HG02973 (cell line): ENCODE measurements at regions not wholly inside any gene's neighbourhood (a gene's known extent, or its start where the extent isn't known, plus 50 kb on each side); places are given as distances from the start of the nearest gene placed in this dataset.

Experiments
- ATAC-seq: cut with Tn5 transposase; IDR thresholded peaks from one replicate; pipeline ENCODE4 v1.9.1; 2021; ENCODE audit warnings: moderate library complexity; ENCODE audit not compliant: unreplicated experiment

- no peak for ATAC-seq
Observed at GRCh38 chr15:62722237-62722636, 320.3 kb upstream of the TPM1 start.

- no peak for ATAC-seq
Observed at GRCh38 chr15:62726461-62726860, 316.1 kb upstream of the TPM1 start.

GRCh38 chr15:62727501-62727900 is 315.0 kb upstream of the TPM1 start:
- ATAC-seq = no peak

GRCh38 chr15:62730825-62731224 is 311.7 kb upstream of the TPM1 start:
- ATAC-seq = no peak

- ATAC-seq = no peak
Observed at GRCh38 chr15:62732078-62732477, 310.5 kb upstream of the TPM1 start.

- no peak for ATAC-seq
Observed at GRCh38 chr15:62734706-62735105, 307.8 kb upstream of the TPM1 start.

- no peak for ATAC-seq
Observed at GRCh38 chr15:62736756-62737155, 305.8 kb upstream of the TPM1 start.

GRCh38 chr15:62737551-62737950 is 305.0 kb upstream of the TPM1 start:
- no peak for ATAC-seq

- ATAC-seq = no peak
Observed at GRCh38 chr15:62739082-62739481, 303.5 kb upstream of the TPM1 start.

GRCh38 chr15:62739507-62739906 is 303.0 kb upstream of the TPM1 start:
- ATAC-seq = no peak

GRCh38 chr15:62740141-62741004 is 302.2 kb upstream of the TPM1 start:
- no peak for ATAC-seq

GRCh38 chr15:62741106-62741505 is 301.4 kb upstream of the TPM1 start:
- ATAC-seq = no peak

GRCh38 chr15:62742409-62743171 is 300.0 kb upstream of the TPM1 start:
- no peak for ATAC-seq

- ATAC-seq = no peak
Observed at GRCh38 chr15:62745621-62746225, 296.8 kb upstream of the TPM1 start.

GRCh38 chr15:62748196-62748595 is 294.4 kb upstream of the TPM1 start:
- ATAC-seq = no peak

GRCh38 chr15:62749036-62749815 is 293.3 kb upstream of the TPM1 start:
- ATAC-seq = no peak

GRCh38 chr15:62750471-62750870 is 292.1 kb upstream of the TPM1 start:
- no peak for ATAC-seq

GRCh38 chr15:62752657-62753517 is 289.7 kb upstream of the TPM1 start:
- no peak for ATAC-seq

GRCh38 chr15:62753518-62754221 is 288.9 kb upstream of the TPM1 start:
- no peak for ATAC-seq
